NCI-H1436 treated with DMSO at 0.1 percent for 48 hours (cell line): ENCODE measurements at regions not wholly inside any gene's neighbourhood (a gene's known extent, or its start where the extent isn't known, plus 50 kb on each side); places are given as distances from the start of the nearest gene placed in this dataset.

Experiments
- DNase-seq: peaks from one replicate; lab custom pipeline; 2025; lab: John Stamatoyannopoulos, UW

DNA sequence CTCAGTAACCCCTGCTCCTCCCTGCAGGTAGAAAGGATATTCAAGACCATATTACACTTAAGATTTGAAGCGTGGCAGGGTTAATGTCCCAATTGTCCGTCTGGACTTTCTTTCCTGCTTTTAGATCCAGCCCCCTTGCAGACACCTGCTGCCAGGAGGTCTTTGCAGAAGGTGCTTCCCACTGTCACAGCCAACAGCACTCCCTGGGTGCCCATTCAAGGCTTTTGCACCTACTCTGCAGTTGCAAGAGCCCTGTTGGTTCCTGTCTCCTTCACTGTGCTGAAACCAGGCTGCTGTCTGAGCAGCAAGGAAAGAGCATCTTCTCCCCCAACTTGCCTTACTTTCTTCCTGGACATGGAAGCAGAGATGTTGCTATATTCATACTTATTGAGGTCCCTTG is 1043.0 kb upstream of the POU3F3 start:
- DNase-seq = no peak

DNA sequence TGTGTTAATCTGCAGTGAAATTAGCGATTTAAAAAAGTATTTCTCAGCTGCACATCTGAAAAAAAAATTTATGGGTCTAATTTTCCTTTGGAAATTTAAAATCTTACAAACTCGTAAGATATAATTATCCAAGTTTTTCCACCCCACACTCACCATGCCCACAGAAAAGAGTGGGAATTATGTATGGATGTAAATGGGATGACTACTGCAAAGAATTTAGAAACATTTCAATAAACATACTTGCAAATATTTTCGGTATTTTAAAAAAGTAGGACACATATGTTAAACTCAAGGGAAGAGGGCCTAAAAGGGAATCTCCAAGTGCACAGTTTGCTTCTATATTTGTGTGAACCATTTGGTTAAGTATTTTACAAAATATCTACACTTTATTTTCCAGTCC is 1039.9 kb upstream of the POU3F3 start:
- DNase-seq = no peak

DNA sequence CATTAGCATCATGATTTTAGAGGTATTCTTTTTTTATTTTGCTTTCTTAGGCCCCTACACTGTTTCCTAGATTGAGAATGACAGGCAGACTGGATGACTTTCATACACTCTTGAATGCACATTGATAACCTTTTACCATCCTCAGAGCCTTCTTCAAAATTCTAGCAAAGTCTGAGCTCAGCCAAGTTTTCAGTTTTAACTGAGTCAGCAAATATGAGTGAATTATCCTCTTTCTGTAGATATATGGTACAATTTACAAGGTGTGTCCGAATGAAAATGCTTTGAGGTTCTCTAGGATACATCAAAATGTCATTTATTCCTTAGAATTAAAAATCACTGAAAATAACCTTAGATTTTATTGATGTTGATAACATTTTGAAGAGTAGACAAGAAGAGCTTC is 1038.2 kb upstream of the POU3F3 start:
- DNase-seq = no peak

DNA sequence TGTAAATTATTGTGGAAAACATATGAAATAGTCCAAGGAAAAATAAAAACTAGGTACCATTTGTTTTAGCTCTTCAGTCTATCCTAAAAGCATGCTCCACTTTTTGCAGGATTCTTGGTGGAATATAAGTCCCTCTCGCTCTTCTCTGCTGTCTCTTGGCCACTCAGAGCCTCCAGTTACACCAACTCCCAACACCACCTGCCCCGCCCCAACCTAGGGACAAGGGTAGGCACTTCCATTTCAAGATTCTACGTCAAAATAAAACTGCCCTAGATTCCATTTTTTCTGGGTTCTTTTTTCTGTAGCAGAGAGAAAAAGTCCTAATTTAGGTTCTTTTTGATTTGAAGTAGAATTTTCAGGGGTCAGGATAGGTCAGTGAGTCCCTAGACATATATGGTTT is 1036.2 kb upstream of the POU3F3 start:
- no peak for DNase-seq

DNA sequence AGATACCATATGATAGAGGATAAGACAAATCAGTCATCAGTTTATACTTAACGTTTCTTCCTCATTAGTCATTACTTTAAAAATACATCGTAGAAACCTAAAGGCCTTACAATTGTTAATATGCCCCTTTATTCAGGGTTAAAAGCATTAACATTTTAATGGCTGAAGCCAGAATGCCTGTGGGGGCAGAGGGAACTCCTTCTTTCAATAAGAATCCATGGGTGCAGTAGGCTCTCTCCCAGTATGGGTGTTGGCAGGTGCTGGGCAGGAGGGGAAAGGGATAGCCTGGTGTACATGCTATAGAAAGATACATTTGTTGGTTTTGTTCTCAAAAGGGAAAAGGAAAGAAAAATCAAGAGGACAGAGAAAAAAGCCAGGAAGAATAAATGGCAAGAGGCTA is 1035.7 kb upstream of the POU3F3 start:
- no peak for DNase-seq

DNA sequence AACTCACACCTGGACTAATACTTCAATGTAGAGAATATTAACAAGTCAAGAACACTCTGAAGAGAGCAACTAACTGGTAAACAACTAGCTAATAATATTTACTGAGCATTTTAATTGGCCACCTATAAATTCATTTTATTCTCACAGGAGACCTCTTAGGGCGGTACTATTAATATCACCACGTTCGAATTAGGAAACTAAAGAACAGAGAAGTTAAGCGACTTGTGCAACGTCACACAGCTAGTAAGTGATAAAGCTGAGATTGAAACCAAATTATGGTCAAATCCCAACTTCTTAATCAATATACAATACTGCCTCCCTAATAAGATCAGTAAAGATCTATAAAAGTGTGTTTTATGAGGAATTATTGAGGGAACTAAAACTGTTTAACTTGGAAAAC is 1034.3 kb upstream of the POU3F3 start:
- DNase-seq = no peak

DNA sequence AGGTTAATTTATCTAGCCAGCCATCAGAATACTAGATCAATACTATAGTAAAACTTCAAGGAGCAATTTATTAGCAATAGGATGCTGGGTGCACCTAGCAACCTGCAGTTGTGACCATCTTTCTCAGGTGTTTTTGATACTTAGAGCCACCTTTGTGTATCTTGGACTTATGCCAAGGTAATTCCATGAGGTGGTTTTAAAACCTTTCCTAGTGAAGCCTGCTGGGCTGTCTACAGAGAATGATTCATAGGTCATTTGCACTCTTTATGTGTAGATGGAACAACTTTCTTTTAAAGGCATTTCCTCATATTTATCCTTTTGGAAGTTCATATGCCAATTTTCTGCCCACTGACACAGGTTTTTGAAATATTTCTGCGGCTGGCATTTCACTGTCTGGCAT is 1030.1 kb upstream of the POU3F3 start:
- no peak for DNase-seq

DNA sequence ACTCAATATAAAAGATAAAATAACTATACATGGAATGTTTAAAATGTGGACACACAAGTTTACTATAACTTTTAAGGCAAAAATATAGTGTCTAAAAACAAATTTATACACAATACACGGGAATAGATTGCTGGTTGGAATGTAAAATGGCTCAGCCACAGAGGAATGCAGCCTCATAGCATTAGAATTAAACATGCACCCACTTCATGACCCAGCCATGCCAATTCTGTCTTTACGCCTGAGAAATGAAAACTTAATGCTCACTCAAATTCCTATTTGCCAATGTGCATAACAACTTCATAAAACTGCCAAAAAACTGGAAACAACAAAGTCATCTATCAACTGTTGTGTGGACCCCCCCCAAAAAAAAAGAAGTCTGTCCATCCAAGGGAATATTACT is 1006.6 kb upstream of the POU3F3 start:
- no peak for DNase-seq

DNA sequence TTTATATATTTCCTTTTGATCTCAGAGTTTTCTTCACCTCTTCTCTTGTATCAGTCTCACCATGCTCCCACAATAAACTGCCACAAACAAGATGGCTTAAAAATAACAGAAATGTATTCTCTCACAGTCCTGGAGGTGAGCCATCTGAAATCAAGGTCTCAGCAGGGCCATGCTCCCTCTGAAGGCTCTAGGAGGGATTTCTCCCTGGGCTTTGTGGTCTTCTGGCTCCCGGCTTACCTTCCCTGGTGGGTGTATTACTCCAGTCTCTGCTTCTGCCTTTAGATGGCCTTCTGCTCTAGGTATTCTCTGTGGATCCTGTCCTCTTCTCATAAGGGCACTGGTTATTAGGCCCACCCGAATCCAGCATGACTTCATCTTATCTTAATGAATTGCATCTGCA is 994.7 kb upstream of the POU3F3 start:
- DNase-seq = no peak

DNA sequence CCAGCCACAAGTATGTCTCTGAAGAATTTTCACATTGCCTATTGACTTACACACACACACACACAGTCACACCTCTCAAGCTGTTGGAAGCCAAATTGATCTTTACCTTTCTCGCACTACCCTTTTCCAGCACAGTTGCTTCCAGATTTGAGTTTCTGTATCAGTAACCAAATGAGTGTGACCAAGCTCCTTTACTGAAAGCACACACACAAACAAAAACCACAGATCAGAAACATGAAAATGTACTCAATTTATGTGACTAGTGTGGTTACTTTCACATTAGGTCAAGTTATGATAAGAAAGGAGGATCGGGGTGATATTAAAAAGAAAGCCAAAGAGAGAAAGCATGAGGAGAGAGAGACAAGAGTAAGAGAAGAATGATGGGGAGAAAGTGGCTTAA is 993.9 kb upstream of the POU3F3 start:
- DNase-seq = no peak

DNA sequence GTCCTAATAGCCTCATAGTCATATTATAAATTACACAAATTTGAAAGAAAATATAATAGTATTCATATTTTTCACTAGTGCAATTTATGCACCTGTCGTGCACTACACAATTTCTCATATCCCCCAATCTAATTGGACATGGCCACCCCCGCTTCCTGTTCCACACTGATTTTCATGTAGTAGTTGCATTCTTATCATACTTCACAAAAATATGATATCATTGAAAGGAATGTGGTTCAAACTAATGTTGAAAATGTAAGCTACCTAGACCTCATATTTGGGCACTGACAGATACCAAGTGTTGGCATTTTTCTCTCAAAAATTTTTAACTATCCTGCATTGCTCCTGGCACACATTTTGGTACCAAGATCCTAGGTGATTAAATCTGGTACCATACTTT is 985.5 kb upstream of the POU3F3 start:
- DNase-seq = no peak

DNA sequence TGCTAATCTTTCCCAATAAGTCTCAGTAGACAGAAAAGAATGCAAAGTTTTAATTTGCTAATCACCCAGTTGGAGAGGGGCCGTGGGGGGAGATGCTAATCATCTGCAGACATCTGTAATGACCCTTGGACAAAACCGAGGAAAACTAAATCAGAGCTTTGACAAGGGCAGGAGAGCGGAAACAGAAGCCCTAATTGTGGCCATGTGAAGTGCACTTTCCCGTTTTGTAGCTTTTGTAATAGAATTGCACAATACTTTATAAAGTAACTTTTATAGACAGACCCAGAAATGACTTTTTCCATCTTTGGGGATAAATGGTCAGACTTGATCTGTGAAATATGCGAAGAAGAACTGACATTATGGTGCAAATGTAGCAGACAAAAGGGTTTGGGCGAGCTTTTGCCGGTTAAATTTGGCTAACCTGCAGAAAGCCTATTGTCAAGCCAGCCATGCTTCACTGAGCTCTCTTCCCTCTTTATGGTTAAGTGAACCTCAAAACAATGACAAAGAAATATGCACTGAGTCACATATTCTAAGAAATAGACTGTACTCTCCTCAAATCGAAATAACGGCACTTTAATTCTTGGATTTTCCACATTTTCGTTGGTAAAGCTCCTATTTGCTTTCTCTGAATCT is 980.1 kb upstream of the POU3F3 start:
- DNase-seq = no peak

DNA sequence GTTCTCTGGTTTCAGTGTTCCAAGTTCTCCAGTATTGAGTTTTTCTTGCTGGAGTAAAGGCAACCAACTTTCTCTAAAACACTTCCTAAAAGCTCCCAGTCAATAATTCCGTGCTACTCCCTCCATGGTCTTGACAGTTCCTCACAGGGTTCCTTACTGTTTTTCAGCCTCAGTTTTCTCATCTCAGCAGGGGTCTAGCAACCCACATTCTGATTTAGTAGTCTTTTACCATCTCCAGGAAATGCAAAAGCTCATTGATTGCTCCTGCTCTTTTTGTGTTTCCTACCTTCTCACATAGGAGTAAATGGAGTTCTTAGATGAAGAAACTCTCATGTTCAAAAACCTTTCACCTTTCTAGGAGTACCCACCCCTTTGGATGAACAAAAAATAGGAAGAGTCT is 978.8 kb upstream of the POU3F3 start:
- DNase-seq = no peak

DNA sequence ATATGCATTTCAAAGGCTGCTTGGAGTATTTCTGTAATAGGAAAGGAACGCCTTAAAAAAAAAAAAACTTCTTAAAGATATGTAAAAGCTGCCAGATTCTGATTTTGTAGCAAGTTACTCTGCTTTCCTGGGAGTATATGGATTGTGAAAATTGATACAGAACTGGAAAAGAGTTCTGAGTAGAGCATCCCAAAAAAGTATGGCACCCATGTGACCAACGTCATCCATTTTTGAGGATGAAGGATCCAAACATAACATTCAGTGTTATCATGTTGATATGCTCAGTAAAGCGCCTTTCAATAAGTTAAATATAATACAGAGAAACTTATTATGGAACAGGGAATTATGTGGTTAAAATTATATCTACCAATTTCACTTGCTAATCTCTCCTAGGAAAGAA is 978.4 kb upstream of the POU3F3 start:
- DNase-seq = no peak

DNA sequence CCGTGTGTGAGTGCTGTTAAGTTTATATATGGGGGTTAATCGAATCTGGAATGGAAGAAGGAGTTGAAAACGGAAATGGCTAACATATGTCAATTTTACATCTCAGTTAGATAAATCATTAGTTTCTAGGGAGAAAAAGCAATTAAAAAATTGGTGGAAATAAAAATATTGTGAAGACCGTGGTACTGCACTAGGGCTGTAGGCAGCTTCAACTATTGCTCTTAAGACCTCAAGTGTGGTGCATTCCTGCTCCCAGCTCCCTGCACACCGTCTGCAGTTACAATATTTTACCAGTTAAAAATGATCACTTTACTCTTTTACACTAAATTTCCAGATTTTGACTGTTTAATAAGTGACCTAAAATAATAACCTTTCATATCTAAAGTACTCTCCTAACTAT is 977.3 kb upstream of the POU3F3 start:
- DNase-seq = no peak

DNA sequence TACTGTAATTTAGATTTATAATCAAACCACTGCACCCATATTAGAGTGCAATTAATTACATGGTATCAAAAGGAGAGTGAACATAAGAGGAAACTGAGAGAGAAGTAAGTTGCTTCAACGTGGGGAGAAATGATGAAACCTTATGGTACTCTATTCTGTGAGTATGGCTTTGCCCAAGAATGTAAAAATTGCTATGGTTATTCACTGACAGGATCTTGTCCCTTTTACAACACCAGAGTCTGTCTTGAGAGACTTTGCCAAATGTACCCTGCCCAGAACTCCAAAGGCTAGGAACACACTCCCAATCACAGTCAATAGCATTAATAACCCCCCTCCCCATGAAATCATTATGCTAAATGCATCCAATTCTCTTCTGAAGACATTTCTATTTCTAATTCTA is 974.8 kb upstream of the POU3F3 start:
- no peak for DNase-seq

DNA sequence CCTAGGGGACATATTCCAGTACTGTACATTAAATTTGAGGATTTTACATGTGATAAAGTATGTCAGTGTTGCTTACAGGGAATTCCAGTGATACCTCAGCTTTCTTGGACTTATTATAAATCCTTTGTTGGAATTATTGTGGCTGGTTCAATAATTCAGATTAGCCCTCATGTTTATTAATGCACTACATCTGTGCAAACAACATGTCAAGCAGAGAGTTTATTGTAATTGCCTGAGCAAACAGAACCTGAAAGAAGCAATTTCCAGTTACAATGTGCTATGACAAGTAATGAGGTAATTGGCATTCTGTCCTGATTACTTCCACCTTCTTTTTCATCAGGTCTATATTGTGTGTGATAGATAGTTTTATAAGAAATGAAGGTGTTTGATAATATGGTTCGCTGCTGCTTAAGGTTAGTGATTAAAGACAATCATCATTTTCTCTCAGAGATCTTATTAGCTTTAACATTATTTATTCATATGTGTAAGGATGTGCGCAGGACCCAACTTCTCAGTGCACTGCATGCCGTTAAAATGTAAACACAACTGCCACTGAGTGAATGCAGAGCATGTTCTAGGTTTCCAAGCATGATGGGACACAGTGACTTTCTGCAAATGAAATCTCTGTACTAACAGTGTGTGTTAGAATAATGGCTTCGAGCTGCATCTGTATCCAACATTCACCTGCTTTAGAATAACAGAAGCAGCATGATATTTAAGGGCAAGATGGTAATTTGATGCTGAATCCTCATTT is 973.7 kb upstream of the POU3F3 start:
- DNase-seq = no peak

DNA sequence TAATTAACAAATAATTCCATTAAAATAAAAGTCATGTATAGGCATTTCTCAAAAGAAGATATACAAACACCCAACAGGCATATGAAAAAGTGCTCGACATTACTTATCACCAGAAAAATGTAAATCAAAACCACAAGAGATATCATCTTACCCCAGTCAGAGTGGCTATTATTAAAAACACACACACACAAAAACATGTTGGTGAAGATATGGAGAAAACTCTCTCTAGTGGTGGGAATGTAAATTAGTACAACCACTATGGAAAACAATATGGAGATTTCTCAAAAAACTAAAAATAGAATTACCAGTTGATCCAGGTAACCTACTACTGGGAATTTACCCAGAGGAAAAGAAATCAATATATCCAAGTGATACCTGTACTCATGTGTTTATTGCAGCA is 966.3 kb upstream of the POU3F3 start:
- no peak for DNase-seq

DNA sequence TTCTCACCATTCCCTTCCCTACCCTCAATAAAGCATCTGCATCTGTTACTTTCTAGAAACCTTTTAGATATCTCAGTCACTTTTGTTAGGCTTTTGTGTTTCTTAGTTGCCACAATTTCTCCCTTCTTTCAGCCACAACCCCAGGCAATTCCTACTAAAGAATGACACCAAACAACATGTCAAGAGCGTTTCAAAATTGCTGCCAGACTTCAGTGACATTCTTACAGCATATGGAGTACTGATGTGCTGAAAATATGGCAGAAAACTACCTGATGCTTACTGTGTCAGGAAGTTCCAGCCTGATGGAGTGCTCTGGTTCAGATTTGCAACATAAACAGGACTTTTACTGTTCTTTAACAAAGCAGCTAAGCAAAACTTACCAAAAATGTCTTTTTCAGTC is 957.7 kb upstream of the POU3F3 start:
- no peak for DNase-seq

DNA sequence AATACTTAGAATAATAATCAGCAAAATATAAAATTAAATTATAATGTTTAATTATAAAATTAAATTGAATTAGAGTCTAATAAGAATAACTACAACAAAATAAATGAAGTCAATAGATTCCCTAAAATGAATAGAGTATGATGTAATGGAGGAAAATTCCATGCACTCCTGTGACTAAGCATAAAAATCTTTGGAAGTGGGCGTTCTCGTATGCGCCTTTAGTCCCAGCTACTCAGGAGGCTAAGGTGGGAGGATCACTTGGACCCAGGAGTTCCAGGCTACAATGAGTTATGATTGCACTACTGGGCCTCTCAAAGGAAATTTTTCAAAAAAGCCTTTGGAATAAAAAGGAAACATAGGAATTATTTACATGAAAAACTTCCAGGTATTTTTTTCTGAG is 955.4 kb upstream of the POU3F3 start:
- DNase-seq = no peak

DNA sequence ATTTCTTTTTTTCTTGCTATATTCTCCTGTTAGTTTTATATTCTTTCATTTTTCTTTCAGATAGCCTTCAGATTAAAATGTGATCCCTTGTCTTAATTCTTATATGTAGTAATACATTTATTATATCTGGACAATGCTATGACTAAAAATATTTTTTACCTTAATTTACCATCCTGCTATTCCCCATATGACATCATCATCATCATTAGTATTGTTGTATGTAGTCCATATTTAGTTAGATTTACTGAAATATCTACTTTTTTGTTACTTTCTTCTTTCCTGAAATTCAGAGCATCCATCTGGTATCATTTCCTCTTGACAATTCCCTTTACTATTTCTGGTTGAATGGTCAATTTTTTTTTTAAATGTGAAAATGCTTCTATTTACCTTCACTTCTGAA is 951.6 kb upstream of the POU3F3 start:
- DNase-seq = no peak

DNA sequence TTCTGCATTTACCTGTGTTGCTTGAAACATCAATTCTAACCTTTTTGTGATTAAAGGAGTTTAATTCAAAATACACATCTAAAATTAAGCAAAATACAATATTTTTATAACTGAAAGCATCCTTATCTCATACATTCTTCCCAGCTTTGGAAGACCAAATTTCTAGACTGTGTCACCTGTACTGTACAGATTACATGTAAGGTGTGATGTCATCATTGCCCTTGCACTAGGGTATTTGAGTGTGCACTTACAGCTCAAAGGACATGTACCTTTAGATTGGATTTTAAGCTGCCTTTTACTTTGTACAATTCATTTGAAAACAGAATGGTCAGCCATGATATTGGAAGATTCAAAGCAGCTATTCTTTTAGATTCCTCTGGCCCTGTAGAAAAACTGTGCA is 932.8 kb upstream of the POU3F3 start:
- DNase-seq = no peak

DNA sequence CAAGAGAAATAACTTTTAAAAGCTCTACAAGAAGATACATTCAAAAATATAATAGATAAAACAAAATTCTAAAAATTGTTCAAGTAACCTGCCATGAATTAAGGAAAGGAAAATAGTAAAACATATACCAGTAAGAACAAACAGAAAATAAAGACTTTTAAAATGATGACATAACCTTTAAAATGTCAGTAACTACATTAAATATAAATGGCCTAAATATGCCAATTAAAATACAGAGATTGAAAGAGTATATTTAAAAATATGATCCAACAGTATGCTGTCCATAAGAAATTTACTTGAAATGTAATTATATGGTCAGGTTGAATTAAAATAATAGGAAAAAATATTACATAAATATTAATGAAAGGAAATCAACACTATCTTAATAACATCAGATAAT is 911.7 kb upstream of the POU3F3 start:
- DNase-seq = no peak

DNA sequence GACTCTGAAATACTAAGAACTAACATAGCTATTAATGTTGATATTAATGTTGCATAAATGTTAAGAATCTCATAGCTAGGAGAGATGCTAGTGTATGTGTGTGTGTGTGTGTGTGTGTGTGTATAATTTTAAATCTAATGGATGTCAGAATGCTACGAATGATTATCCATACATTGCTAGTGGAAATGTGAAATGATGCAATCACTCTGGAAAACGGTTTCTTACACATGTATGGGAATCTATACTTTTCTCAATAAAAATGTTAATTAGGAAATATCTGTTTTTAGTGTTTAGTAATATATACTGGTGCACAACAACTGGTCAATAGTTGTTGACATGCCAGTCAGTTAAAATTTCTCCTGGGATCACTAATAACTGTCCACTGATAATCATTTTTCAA is 908.8 kb upstream of the POU3F3 start:
- DNase-seq = no peak
